H1 (cell line): ENCODE measurements at regions not wholly inside any gene's neighbourhood (a gene's known extent, or its start where the extent isn't known, plus 50 kb on each side); places are given as distances from the start of the nearest gene placed in this dataset.

ENCODE experiments used
- ASH2L ChIP-seq: fragments of 200-600, 300-600 bp; sonication (generic); IDR thresholded peaks from one replicate; pipeline ENCODE4 v1.7.1; 2017; ENCODE audit warnings: low read length
- RAD21 ChIP-seq, 2 experiments: IDR thresholded peaks in 1 of 2; conservative IDR thresholded peaks in 1 of 2; 2 replicates each; pipeline ENCODE4 v1.6.1; 2011; ENCODE audit warnings: low read depth in 2 of 2, low read length in 2 of 2, improper control_type of control experiment in 1 of 2, inconsistent platforms in 1 of 2, mild to moderate bottlenecking in 1 of 2, moderate library complexity in 1 of 2
- YY1 ChIP-seq: IDR thresholded peaks from 2 replicates; pipeline ENCODE4 v1.6.1; 2011; ENCODE audit warnings: low read depth, mild to moderate bottlenecking, low read length
- ZNF274 ChIP-seq: IDR thresholded peaks from 2 replicates; pipeline ENCODE4 v1.7.0; 2012; ENCODE audit warnings: low read length, borderline replicate concordance; ENCODE audit errors: extremely low read depth
- TF ChIP-seq, protein P1 (sequence below), 3 experiments: IDR thresholded peaks; 1 replicate in 2 of 3; 2 replicates in 1 of 3; pipeline versions ENCODE4 v1.5.1 to v1.6.1; 2011; ENCODE audit warnings: low read length in 3 of 3, mild to moderate bottlenecking in 3 of 3, inconsistent platforms in 2 of 3, low read depth in 1 of 3, moderate library complexity in 1 of 3; ENCODE audit not compliant: insufficient read depth in 1 of 3; ENCODE audit errors: control extremely low read depth in 1 of 3
- TF ChIP-seq, protein P2 (sequence below): IDR thresholded peaks from 2 replicates; pipeline ENCODE4 v1.6.1; 2012; ENCODE audit warnings: inconsistent platforms

GRCh38 chr3:171535133-171535532 lies 74.9 kb upstream of the TNIK start (continued):
- TF ChIP-seq, protein P1, sequence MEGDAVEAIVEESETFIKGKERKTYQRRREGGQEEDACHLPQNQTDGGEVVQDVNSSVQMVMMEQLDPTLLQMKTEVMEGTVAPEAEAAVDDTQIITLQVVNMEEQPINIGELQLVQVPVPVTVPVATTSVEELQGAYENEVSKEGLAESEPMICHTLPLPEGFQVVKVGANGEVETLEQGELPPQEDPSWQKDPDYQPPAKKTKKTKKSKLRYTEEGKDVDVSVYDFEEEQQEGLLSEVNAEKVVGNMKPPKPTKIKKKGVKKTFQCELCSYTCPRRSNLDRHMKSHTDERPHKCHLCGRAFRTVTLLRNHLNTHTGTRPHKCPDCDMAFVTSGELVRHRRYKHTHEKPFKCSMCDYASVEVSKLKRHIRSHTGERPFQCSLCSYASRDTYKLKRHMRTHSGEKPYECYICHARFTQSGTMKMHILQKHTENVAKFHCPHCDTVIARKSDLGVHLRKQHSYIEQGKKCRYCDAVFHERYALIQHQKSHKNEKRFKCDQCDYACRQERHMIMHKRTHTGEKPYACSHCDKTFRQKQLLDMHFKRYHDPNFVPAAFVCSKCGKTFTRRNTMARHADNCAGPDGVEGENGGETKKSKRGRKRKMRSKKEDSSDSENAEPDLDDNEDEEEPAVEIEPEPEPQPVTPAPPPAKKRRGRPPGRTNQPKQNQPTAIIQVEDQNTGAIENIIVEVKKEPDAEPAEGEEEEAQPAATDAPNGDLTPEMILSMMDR (IDR thresholded peaks at IDR 0.05; ENCODE audit: control extremely low read depth in 1 of 3, insufficient read depth in 1 of 3, low read depth in 1 of 3, low read length in 3 of 3) = no peak
- no peak for TF ChIP-seq RAD21 (IDR thresholded peaks at IDR 0.05 in 1 of 2, conservative IDR thresholded peaks at IDR 0.05 in 1 of 2; ENCODE audit: low read depth in 2 of 2, low read length in 2 of 2)
- TF ChIP-seq YY1 = no peak
- no peak for TF ChIP-seq ZNF274
- TF ChIP-seq ASH2L = no peak
- TF ChIP-seq, protein P2, sequence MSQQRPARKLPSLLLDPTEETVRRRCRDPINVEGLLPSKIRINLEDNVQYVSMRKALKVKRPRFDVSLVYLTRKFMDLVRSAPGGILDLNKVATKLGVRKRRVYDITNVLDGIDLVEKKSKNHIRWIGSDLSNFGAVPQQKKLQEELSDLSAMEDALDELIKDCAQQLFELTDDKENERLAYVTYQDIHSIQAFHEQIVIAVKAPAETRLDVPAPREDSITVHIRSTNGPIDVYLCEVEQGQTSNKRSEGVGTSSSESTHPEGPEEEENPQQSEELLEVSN = no peak
- TF ChIP-seq, all 59 proteins: peak for 0
